H1 (cell line): ENCODE measurements at regions not wholly inside any gene's neighbourhood (a gene's known extent, or its start where the extent isn't known, plus 50 kb on each side); places are given as distances from the start of the nearest gene placed in this dataset.

Experiments used
- CTCF ChIA-PET: fragments of 300-600 bp; sonication (Branson Sonifier 250); formaldehyde crosslinking; loops from one replicate; lab custom pipeline; 2021; ENCODE audit not compliant: partially characterized antibody; lab: Charles Lee
- POLR2A ChIA-PET: fragments of 300-600 bp; sonication (Branson Sonifier 250); formaldehyde crosslinking; loops from one replicate; lab custom pipeline; 2021; ENCODE audit warnings: inconsistent platforms; ENCODE audit not compliant: partially characterized antibody; lab: Charles Lee
- DNase-seq, 2 experiments: peaks; one replicate each; pipeline versions ENCODE4 v3.0.0 to v3.0.0-alpha.2; 2010 to 2022; ENCODE audit warnings: low spot score in 2 of 2, low read depth in 1 of 2, mixed read lengths in 1 of 2
- FAIRE-seq: peaks from 2 replicates; lab custom pipeline; 2011; peaks lifted over from hg19 to GRCh38; lab: Jason Lieb, UNC
- H2AFZ ChIP-seq: 2 replicates; pipeline ENCODE4 v1.8.1; 2012; ENCODE audit warnings: low read length, inconsistent platforms
- H2AK5ac ChIP-seq: 2 replicates; pipeline ENCODE4 v1.6.1; 2013; ENCODE audit warnings: low read depth, low read length
- H2BK120ac ChIP-seq: replicated peaks from 2 replicates; pipeline ENCODE3; 2013; ENCODE audit warnings: low read depth, low read length, inconsistent platforms
- H2BK12ac ChIP-seq: 2 replicates; pipeline ENCODE4 v1.6.1; 2013; ENCODE audit warnings: low read depth, low read length
- H2BK15ac ChIP-seq: 2 replicates; pipeline ENCODE4 v1.6.1; 2013; ENCODE audit warnings: low read length
- H2BK20ac ChIP-seq: 2 replicates; pipeline ENCODE4 v1.6.1; 2013; ENCODE audit warnings: low read length
- H2BK5ac ChIP-seq: 2 replicates; pipeline ENCODE4 v1.6.1; 2013; ENCODE audit warnings: low read depth, low read length
- H3K14ac ChIP-seq: 2 replicates; pipeline ENCODE4 v1.6.1; 2013; ENCODE audit warnings: inconsistent platforms; ENCODE audit not compliant: insufficient read length
- H3K18ac ChIP-seq: 2 replicates; pipeline ENCODE4 v1.6.1; 2013; ENCODE audit warnings: low read length; ENCODE audit errors: extremely low read depth
- H3K23ac ChIP-seq: 2 replicates; pipeline ENCODE4 v1.6.1; 2013; ENCODE audit warnings: inconsistent platforms; ENCODE audit not compliant: insufficient read length
- H3K23me2 ChIP-seq: 2 replicates; pipeline ENCODE4 v1.6.1; 2013; ENCODE audit warnings: low read depth, low read length
- H3K27ac ChIP-seq: 2 replicates; pipeline ENCODE4 v1.6.1; 2011; ENCODE audit warnings: low read depth, low read length, inconsistent platforms
- H3K27me3 ChIP-seq, 4 experiments: replicated peaks in 1 of 4; 1 replicate in 1 of 4; 2 replicates in 3 of 4; pipeline versions ENCODE4 v1.6.1 to v1.8.1; 2011 to 2013; ENCODE audit warnings: low read length in 3 of 4, mild to moderate bottlenecking in 3 of 4, inconsistent platforms in 2 of 4, mixed read lengths in 2 of 4, moderate library complexity in 1 of 4; ENCODE audit not compliant: control insufficient read depth in 3 of 4, insufficient read depth in 3 of 4; ENCODE audit errors: extremely low read depth in 1 of 4
- H3K36me3 ChIP-seq, 4 experiments: 2 replicates each; pipeline versions ENCODE4 v1.6.1 to v1.8.1; 2011 to 2013; ENCODE audit warnings: mild to moderate bottlenecking in 4 of 4, low read length in 3 of 4, moderate library complexity in 2 of 4, control low read depth in 1 of 4, inconsistent platforms in 1 of 4; ENCODE audit not compliant: insufficient read depth in 4 of 4, control insufficient read depth in 2 of 4
- H3K4ac ChIP-seq: replicated peaks from 2 replicates; pipeline ENCODE3; 2013; ENCODE audit warnings: low read length, low read depth, mixed read lengths, inconsistent platforms; ENCODE audit not compliant: insufficient read length
- H3K4me1 ChIP-seq, 4 experiments: replicated peaks in 1 of 4; 1 replicate in 1 of 4; 2 replicates in 3 of 4; pipeline versions ENCODE4 v1.6.1 to v1.8.1; 2011 to 2013; ENCODE audit warnings: low read length in 3 of 4, inconsistent platforms in 2 of 4, mixed read lengths in 1 of 4; ENCODE audit not compliant: insufficient read depth in 4 of 4, control insufficient read depth in 3 of 4
- H3K4me2 ChIP-seq, 2 experiments: 2 replicates each; pipeline versions ENCODE4 v1.6.1 to v1.8.1; 2011 to 2013; ENCODE audit warnings: low read depth in 2 of 2, low read length in 2 of 2, control low read depth in 1 of 2, inconsistent platforms in 1 of 2, mild to moderate bottlenecking in 1 of 2; ENCODE audit not compliant: insufficient read depth in 1 of 2
- H3K4me3 ChIP-seq, 4 experiments: fragments of 200-600, 300-600 bp in 1 of 4; sonication (generic), shearing (Covaris generic), sonication (Bioruptor Twin) in 1 of 4; 2 replicates each; pipeline versions ENCODE4 v1.5.1 to v1.8.1; 2011 to 2016; ENCODE audit warnings: low read length in 4 of 4, low read depth in 3 of 4, control low read depth in 2 of 4, inconsistent platforms in 2 of 4, mild to moderate bottlenecking in 2 of 4, mixed read lengths in 1 of 4, moderate library complexity in 1 of 4; ENCODE audit not compliant: insufficient read depth in 2 of 4; ENCODE audit errors: extremely low read depth in 1 of 4
- H3K56ac ChIP-seq: replicated peaks from 2 replicates; pipeline ENCODE3; 2013; ENCODE audit warnings: low read depth, mild to moderate bottlenecking, mixed read lengths, low read length, inconsistent platforms; ENCODE audit not compliant: insufficient read length
- H3K79me1 ChIP-seq: 2 replicates; pipeline ENCODE4 v1.6.1; 2013; ENCODE audit warnings: low read depth, low read length, control low read depth
- H3K79me2 ChIP-seq, 2 experiments: 2 replicates each; pipeline versions ENCODE4 v1.6.1 to v1.8.1; 2012 to 2013; ENCODE audit warnings: low read length in 2 of 2, mild to moderate bottlenecking in 2 of 2, inconsistent platforms in 1 of 2; ENCODE audit not compliant: insufficient read depth in 2 of 2, control insufficient read depth in 1 of 2
- H3K9ac ChIP-seq, 4 experiments: replicated peaks in 1 of 4; 1 replicate in 1 of 4; 2 replicates in 3 of 4; pipeline versions ENCODE4 v1.6.1 to v1.8.1; 2011 to 2013; ENCODE audit warnings: low read depth in 3 of 4, low read length in 3 of 4, control low read depth in 2 of 4, mild to moderate bottlenecking in 2 of 4, moderate library complexity in 2 of 4, inconsistent platforms in 1 of 4; ENCODE audit errors: extremely low read depth in 1 of 4
- H3K9me3 ChIP-seq, 2 experiments: 2 replicates each; pipeline versions ENCODE4 v1.6.1 to v1.8.1; 2012 to 2013; ENCODE audit warnings: mild to moderate bottlenecking in 2 of 2, moderate library complexity in 2 of 2, control low read depth in 1 of 2, inconsistent platforms in 1 of 2, low read depth in 1 of 2, low read length in 1 of 2, mixed read lengths in 1 of 2; ENCODE audit not compliant: insufficient read depth in 2 of 2
- H4K20me1 ChIP-seq, 2 experiments: replicated peaks in 1 of 2; 2 replicates each; pipeline versions ENCODE3 to v1.8.1; 2011 to 2013; ENCODE audit warnings: inconsistent platforms in 2 of 2, low read length in 2 of 2, mild to moderate bottlenecking in 1 of 2; ENCODE audit not compliant: insufficient read depth in 2 of 2, control insufficient read depth in 1 of 2
- H4K5ac ChIP-seq: 2 replicates; pipeline ENCODE4 v1.6.1; 2013; ENCODE audit warnings: low read length, low read depth, mixed read lengths, inconsistent platforms; ENCODE audit not compliant: insufficient read length
- H4K8ac ChIP-seq: 2 replicates; pipeline ENCODE4 v1.8.0; 2013; ENCODE audit warnings: mild to moderate bottlenecking, moderate library complexity, low read length, inconsistent platforms; ENCODE audit not compliant: insufficient read depth; ENCODE audit errors: extremely low read depth
- H4K91ac ChIP-seq: replicated peaks from 2 replicates; pipeline ENCODE3; 2013; ENCODE audit warnings: low read length, mixed read lengths, inconsistent platforms; ENCODE audit not compliant: insufficient read length
- ASH2L ChIP-seq: fragments of 200-600, 300-600 bp; sonication (generic); IDR thresholded peaks from one replicate; pipeline ENCODE4 v1.7.1; 2017; ENCODE audit warnings: low read length
- CEBPB ChIP-seq: IDR thresholded peaks from 2 replicates; pipeline ENCODE4 v1.6.1; 2012; ENCODE audit warnings: low read depth, low read length
- EGR1 ChIP-seq: IDR thresholded peaks from 2 replicates; pipeline ENCODE4 v1.6.1; 2011; ENCODE audit warnings: low read depth, low read length, borderline replicate concordance
- KDM4A ChIP-seq: IDR thresholded peaks from one replicate; pipeline ENCODE4 v1.7.1; 2012; ENCODE audit warnings: low read depth, mild to moderate bottlenecking, moderate library complexity, low read length, inconsistent platforms; ENCODE audit not compliant: severe bottlenecking
- NANOG ChIP-seq: IDR thresholded peaks from 2 replicates; pipeline ENCODE4 v1.6.1; 2011; ENCODE audit warnings: low read length, low read depth, mild to moderate bottlenecking, inconsistent platforms; ENCODE audit not compliant: insufficient read depth, poor library complexity, severe bottlenecking
- POU5F1 ChIP-seq: IDR thresholded peaks from 2 replicates; pipeline ENCODE4 v1.6.1; 2011; ENCODE audit warnings: low read depth, mild to moderate bottlenecking, low read length, moderate library complexity
- RFX5 ChIP-seq: IDR thresholded peaks from 2 replicates; pipeline ENCODE4 v1.6.1; 2011; ENCODE audit warnings: low read depth, low read length, improper control_type of control experiment, borderline replicate concordance
- TAF7 ChIP-seq: optimal IDR thresholded peaks from 2 replicates; pipeline ENCODE3; 2011; ENCODE audit warnings: low read depth, mild to moderate bottlenecking, inconsistent platforms, low read length, moderate library complexity, borderline replicate concordance
- WGBS, 2 experiments: shearing (Covaris generic) in 1 of 2; methylation state at CpG; one replicate each; pipeline versions ENCODE4 v1.1.6 to v1.1.7; 2013 to 2015; ENCODE audit warnings: low lambda C conversion rate in 2 of 2, mixed read lengths in 2 of 2, inconsistent platforms in 1 of 2, low coverage in 1 of 2, missing lambda C conversion rate in 1 of 2; ENCODE audit not compliant: insufficient replicate concordance in 2 of 2, insufficient coverage in 1 of 2, insufficient read length in 1 of 2; ENCODE audit errors: extremely low coverage in 1 of 2, missing lambda C conversion rate in 1 of 2; 5-methylcytosine and 5-hydroxymethylcytosine counted together

GRCh38 chr9:100869326-100869725, 159.2 kb upstream of the PLPPR1 start:
- Histone ChIP-seq H4K8ac (no peak overlapping the region), H2BK12ac (no peak overlapping the region), H2BK120ac (no peak overlapping the region), H3K27ac (no peak overlapping the region), H2BK15ac (no peak overlapping the region), H3K56ac (no peak overlapping the region), H3K27me3 (no peaks in the 10 kb centered on the region), H3K14ac (no peak overlapping the region), H3K18ac (no peak overlapping the region), H3K4ac (no peak overlapping the region), H4K5ac (no peak overlapping the region), H3K23me2 (no peaks in the 10 kb centered on the region), H4K91ac (no peak overlapping the region), H4K20me1 (no peaks in the 10 kb centered on the region), H2AFZ (no peak overlapping the region), H3K79me1 (no peaks in the 10 kb centered on the region), H3K4me2 (no peak overlapping the region), H3K4me1 (no peaks in the 10 kb centered on the region), H2BK20ac (no peak overlapping the region), H3K23ac (no peak overlapping the region), H2AK5ac (no peak overlapping the region), H3K9ac (no peak overlapping the region), H3K79me2 (no peaks in the 10 kb centered on the region), H3K4me3 (no peak overlapping the region), H3K36me3 (no peaks in the 10 kb centered on the region), H2BK5ac (no peak overlapping the region), H3K9me3 (no peaks in the 10 kb centered on the region)
- no peak for FAIRE-seq
- TF ChIP-seq CEBPB (no peak), RFX5 (no peak), NANOG (no peak), ASH2L (no peak), EGR1 (no peak), KDM4A (no peak), POU5F1 (no peak), TAF7 (no peak)
- WGBS, 2 experiments: 91% methylated on average over 3 of the region's 3 CpGs; no CpG with 5 or more reads in 1 of the 2 experiments
- CTCF ChIA-PET: no interaction called here
- DNase-seq: no peak
- POLR2A ChIA-PET: no interaction called here
